ENCODE measurements at regions not wholly inside any gene's neighbourhood (a gene's known extent, or its start where the extent isn't known, plus 50 kb on each side); places are given as distances from the start of the nearest gene placed in this dataset.

DNA sequence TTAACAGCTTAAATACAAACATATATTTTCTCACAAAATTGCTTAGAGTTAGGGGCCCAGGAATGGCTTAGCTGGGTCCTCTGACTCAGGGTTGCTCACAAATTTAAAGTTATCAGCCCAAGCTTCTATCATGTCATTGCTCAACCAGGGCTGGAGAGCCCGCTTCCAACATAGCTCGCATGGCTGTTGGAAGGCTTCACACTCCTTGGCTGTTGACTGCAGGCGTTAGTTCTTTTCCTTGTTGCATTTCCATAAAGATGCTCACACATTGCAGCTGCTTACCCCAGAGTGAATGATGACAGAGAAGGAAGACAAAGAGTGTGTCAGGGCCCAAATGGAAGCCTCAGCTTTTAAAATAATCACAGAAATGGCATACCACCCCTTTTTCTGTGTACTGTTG lies 62.9 kb upstream of the TFPI start (continued):
- TF ChIP-seq, protein P1, sequence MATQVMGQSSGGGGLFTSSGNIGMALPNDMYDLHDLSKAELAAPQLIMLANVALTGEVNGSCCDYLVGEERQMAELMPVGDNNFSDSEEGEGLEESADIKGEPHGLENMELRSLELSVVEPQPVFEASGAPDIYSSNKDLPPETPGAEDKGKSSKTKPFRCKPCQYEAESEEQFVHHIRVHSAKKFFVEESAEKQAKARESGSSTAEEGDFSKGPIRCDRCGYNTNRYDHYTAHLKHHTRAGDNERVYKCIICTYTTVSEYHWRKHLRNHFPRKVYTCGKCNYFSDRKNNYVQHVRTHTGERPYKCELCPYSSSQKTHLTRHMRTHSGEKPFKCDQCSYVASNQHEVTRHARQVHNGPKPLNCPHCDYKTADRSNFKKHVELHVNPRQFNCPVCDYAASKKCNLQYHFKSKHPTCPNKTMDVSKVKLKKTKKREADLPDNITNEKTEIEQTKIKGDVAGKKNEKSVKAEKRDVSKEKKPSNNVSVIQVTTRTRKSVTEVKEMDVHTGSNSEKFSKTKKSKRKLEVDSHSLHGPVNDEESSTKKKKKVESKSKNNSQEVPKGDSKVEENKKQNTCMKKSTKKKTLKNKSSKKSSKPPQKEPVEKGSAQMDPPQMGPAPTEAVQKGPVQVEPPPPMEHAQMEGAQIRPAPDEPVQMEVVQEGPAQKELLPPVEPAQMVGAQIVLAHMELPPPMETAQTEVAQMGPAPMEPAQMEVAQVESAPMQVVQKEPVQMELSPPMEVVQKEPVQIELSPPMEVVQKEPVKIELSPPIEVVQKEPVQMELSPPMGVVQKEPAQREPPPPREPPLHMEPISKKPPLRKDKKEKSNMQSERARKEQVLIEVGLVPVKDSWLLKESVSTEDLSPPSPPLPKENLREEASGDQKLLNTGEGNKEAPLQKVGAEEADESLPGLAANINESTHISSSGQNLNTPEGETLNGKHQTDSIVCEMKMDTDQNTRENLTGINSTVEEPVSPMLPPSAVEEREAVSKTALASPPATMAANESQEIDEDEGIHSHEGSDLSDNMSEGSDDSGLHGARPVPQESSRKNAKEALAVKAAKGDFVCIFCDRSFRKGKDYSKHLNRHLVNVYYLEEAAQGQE (IDR thresholded peaks at IDR 0.05), result no peak
- no peak for TF ChIP-seq SP1 (IDR thresholded peaks at IDR 0.05)

DNA sequence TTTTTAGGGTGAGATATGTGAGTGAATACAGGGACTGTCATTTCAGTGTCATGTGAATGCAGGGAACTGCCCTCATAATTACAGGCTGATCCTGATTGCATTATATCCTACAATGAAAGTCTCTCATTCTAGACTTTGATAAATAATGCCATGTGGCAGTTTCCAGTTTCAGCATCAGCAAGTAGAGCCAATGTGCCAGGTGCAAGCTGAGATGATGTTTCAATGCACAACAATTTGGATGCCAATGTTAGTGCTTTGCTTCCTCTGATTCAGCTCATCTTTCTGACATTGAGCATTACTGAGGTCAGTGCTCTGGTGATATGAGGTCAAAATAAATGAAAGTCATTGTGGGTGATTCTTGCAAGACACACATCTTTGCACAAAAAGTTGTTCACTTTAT lies 63.7 kb upstream of the TFPI start:
- no peaks in the 10 kb centered on the region for H3K36me3 ChIP-seq (ENCODE audit: control insufficient read depth in 4 of 4, insufficient read depth in 3 of 4, low read depth in 1 of 4, low read length in 3 of 4)
- no peak overlapping the region for H3K27ac ChIP-seq (ENCODE audit: low read depth in 1 of 2, low read length in 2 of 2)
- H3K9ac ChIP-seq (ENCODE audit: low read depth in 1 of 2, low read length in 2 of 2), result no peak overlapping the region
- no peaks in the 10 kb centered on the region for H3K4me1 ChIP-seq (ENCODE audit: control insufficient read depth in 4 of 4, insufficient read depth in 4 of 4, low read length in 3 of 4)
- no peak for DNase-seq (ENCODE audit: low spot score)
- no peaks in the 10 kb centered on the region for H3K27me3 ChIP-seq (ENCODE audit: control insufficient read depth in 4 of 4, insufficient read depth in 4 of 4, low read length in 3 of 4)
- no peaks in the 10 kb centered on the region for H3K9me3 ChIP-seq (ENCODE audit: control insufficient read depth in 4 of 4, low read length in 3 of 4)
- TF ChIP-seq, protein P2, sequence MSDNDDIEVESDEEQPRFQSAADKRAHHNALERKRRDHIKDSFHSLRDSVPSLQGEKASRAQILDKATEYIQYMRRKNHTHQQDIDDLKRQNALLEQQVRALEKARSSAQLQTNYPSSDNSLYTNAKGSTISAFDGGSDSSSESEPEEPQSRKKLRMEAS (IDR thresholded peaks at IDR 0.05), result no peak
- TF ChIP-seq YY1 (IDR thresholded peaks at IDR 0.05) (no peak), JUND (IDR thresholded peaks at IDR 0.05) (no peak), FOXA2 (IDR thresholded peaks at IDR 0.05) (no peak), RAD21 (IDR thresholded peaks at IDR 0.05) (no peak)
- H3K4me3 ChIP-seq (ENCODE audit: low read depth in 1 of 3, low read length in 3 of 3), result no peak overlapping the region

DNA sequence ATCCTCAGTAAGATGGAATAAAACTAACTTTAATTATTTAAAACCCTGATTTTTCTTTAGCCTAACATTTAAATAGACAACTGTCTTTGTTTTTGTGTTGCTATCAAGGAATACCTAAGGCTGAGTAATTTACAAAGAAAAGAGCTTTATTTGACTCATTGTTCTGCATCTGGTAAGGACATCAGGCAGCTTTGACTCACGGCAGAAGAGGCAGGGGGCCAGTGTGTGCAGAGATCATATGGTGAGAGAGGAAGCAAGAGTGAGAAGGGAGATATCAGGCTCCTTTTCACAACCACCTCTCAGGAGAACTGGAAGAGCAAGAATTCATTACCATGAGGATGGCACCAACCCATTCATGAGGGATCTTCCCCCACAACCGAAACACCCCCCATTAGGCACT lies 64.6 kb upstream of the TFPI start:
- DNase-seq (ENCODE audit: low spot score), result no peak
- H3K36me3 ChIP-seq (ENCODE audit: control insufficient read depth in 4 of 4, insufficient read depth in 3 of 4, low read depth in 1 of 4, low read length in 3 of 4), result no peaks in the 10 kb centered on the region
- H3K27me3 ChIP-seq (ENCODE audit: control insufficient read depth in 4 of 4, insufficient read depth in 4 of 4, low read length in 3 of 4), result no peaks in the 10 kb centered on the region
- H3K4me1 ChIP-seq (ENCODE audit: control insufficient read depth in 4 of 4, insufficient read depth in 4 of 4, low read length in 3 of 4), result no peaks in the 10 kb centered on the region
- 60% methylated on average over 2 of the region's 2 CpGs for WGBS
- no peak overlapping the region for H3K4me3 ChIP-seq (ENCODE audit: low read depth in 1 of 3, low read length in 3 of 3)
- H3K27ac ChIP-seq (ENCODE audit: low read depth in 1 of 2, low read length in 2 of 2), result no peak overlapping the region
- no peaks in the 10 kb centered on the region for H3K9me3 ChIP-seq (ENCODE audit: control insufficient read depth in 4 of 4, low read length in 3 of 4)
- no peak overlapping the region for H3K9ac ChIP-seq (ENCODE audit: low read depth in 1 of 2, low read length in 2 of 2)
- TF ChIP-seq GABPA (IDR thresholded peaks at IDR 0.05 in 1 of 2, conservative IDR thresholded peaks at IDR 0.05 in 1 of 2) (no peak), HNF4G (IDR thresholded peaks at IDR 0.05) (no peak), RAD21 (IDR thresholded peaks at IDR 0.05) (no peak), NR2F2 (IDR thresholded peaks at IDR 0.05) (no peak), FOXA2 (IDR thresholded peaks at IDR 0.05) (no peak), JUND (IDR thresholded peaks at IDR 0.05) (no peak), FOXA1 (IDR thresholded peaks at IDR 0.05) (no peak), TAF1 (conservative IDR thresholded peaks at IDR 0.05) (no peak), HNF4A (conservative IDR thresholded peaks at IDR 0.05) (no peak), EGR1 (IDR thresholded peaks at IDR 0.05; ENCODE audit: low read depth in 2 of 2) (no peak), RXRA (IDR thresholded peaks at IDR 0.05) (no peak), SP1 (IDR thresholded peaks at IDR 0.05) (no peak), YY1 (IDR thresholded peaks at IDR 0.05) (no peak)
- TF ChIP-seq, protein P2 (IDR thresholded peaks at IDR 0.05), result no peak
- TF ChIP-seq, protein P1 (IDR thresholded peaks at IDR 0.05), result no peak
- TF ChIP-seq, protein P3, sequence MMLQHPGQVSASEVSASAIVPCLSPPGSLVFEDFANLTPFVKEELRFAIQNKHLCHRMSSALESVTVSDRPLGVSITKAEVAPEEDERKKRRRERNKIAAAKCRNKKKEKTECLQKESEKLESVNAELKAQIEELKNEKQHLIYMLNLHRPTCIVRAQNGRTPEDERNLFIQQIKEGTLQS (IDR thresholded peaks at IDR 0.05), result no peak
- TF ChIP-seq, protein P4, sequence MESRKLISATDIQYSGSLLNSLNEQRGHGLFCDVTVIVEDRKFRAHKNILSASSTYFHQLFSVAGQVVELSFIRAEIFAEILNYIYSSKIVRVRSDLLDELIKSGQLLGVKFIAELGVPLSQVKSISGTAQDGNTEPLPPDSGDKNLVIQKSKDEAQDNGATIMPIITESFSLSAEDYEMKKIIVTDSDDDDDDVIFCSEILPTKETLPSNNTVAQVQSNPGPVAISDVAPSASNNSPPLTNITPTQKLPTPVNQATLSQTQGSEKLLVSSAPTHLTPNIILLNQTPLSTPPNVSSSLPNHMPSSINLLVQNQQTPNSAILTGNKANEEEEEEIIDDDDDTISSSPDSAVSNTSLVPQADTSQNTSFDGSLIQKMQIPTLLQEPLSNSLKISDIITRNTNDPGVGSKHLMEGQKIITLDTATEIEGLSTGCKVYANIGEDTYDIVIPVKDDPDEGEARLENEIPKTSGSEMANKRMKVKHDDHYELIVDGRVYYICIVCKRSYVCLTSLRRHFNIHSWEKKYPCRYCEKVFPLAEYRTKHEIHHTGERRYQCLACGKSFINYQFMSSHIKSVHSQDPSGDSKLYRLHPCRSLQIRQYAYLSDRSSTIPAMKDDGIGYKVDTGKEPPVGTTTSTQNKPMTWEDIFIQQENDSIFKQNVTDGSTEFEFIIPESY (IDR thresholded peaks at IDR 0.05), result no peak
- TF ChIP-seq, protein P5, sequence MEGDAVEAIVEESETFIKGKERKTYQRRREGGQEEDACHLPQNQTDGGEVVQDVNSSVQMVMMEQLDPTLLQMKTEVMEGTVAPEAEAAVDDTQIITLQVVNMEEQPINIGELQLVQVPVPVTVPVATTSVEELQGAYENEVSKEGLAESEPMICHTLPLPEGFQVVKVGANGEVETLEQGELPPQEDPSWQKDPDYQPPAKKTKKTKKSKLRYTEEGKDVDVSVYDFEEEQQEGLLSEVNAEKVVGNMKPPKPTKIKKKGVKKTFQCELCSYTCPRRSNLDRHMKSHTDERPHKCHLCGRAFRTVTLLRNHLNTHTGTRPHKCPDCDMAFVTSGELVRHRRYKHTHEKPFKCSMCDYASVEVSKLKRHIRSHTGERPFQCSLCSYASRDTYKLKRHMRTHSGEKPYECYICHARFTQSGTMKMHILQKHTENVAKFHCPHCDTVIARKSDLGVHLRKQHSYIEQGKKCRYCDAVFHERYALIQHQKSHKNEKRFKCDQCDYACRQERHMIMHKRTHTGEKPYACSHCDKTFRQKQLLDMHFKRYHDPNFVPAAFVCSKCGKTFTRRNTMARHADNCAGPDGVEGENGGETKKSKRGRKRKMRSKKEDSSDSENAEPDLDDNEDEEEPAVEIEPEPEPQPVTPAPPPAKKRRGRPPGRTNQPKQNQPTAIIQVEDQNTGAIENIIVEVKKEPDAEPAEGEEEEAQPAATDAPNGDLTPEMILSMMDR (IDR thresholded peaks at IDR 0.05; ENCODE audit: low read depth, low read length, missing input control), result no peak

Measured in liver (tissue), 8 donors.